Esophagus (tissue), 2 donors: ENCODE measurements at regions not wholly inside any gene's neighbourhood (a gene's known extent, or its start where the extent isn't known, plus 50 kb on each side); places are given as distances from the start of the nearest gene placed in this dataset.

Experiments used
- H3K27ac ChIP-seq, 2 donors: one replicate each; pipeline ENCODE4 v1.5.1; 2013; ENCODE audit warnings: low read depth in 2 of 2, mild to moderate bottlenecking in 2 of 2, inconsistent platforms in 1 of 2, low read length in 1 of 2, moderate library complexity in 1 of 2
- H3K27me3 ChIP-seq, 2 donors: one replicate each; pipeline ENCODE4 v1.6.1; 2013; ENCODE audit warnings: low read length in 2 of 2, control low read depth in 1 of 2, mild to moderate bottlenecking in 1 of 2; ENCODE audit not compliant: insufficient read depth in 2 of 2, control insufficient read depth in 1 of 2
- H3K36me3 ChIP-seq, 2 donors: one replicate each; pipeline ENCODE4 v1.6.1; 2013; ENCODE audit warnings: low read length in 1 of 2; ENCODE audit not compliant: control insufficient read depth in 2 of 2, insufficient read depth in 2 of 2
- H3K4me1 ChIP-seq, 2 donors: one replicate each; pipeline ENCODE4 v1.6.1; 2013; ENCODE audit warnings: low read length in 1 of 2; ENCODE audit not compliant: control insufficient read depth in 2 of 2, insufficient read depth in 2 of 2
- H3K4me3 ChIP-seq, 2 donors: one replicate each; pipeline ENCODE4 v1.5.1; 2013; ENCODE audit warnings: low read length in 2 of 2, mild to moderate bottlenecking in 2 of 2, low read depth in 1 of 2, moderate library complexity in 1 of 2
- H3K9me3 ChIP-seq, 2 donors: one replicate each; pipeline ENCODE4 v1.6.1; 2013; ENCODE audit warnings: mild to moderate bottlenecking in 2 of 2, low read depth in 1 of 2, low read length in 1 of 2, moderate library complexity in 1 of 2; ENCODE audit not compliant: control insufficient read depth in 2 of 2, insufficient read depth in 1 of 2
- WGBS, 2 donors: extraction: QIAGEN DNeasy Blood & Tissue Kit; methylation state at CpG; one replicate each; pipeline ENCODE4 v1.1.7; 2013; 5-methylcytosine and 5-hydroxymethylcytosine counted together
- donor health status: healthy with polysubstance abuse.
- donor health status: Bipolar disorder and iron deficiency.

DNA sequence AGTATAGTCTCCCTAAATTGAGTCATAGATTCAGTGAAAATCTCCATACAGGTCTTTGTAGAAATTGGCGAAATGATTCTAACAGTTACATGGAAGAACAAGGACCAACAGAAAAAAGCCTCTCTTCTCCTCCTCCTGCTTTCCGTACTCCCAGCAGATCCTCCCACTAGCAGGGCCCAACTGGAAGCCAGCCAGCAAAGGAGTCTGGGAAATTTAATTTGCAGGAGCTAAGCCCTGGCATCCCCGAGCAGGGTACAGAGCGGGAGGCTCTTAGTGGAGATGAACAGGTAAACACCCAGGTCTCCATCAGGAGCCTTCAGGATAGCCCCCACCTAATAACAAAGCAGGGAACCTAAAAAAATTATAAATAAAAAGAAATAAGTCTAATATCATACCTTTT, 1473.8 kb downstream of the TBC1D22A start:
- Histone ChIP-seq H3K4me3 (no peak overlapping the region), H3K36me3 (no peaks in the 10 kb centered on the region), H3K27me3 (no peaks in the 10 kb centered on the region), H3K9me3 (peaks cover 0 to 3% of the 10 kb centered on the region in 2 donors), H3K27ac (no peak overlapping the region), H3K4me1 (no peaks in the 10 kb centered on the region)
- WGBS, 2 donors: 57 to 60% methylated on average over 4 of the region's 4 CpGs

DNA sequence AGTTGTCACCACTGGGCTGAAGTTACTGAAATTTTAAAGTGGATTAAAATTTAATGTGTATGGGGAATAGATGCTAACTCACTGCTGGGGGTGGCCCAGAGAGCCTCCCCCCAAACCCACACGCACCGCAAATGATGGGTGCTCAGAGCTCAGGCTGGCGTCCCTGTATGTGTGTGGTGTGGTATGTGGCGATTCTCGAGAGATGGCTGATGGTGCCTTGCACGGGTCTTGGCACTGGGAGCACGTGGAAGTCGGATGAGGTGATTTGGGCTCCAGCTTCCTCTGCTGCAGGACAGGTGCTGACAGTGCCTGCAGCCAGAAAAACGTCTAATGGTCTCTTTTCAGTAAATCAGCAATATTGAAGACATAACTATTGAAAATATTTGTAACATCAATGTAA, 1473.3 kb downstream of the TBC1D22A start:
- no peaks in the 10 kb centered on the region for H3K4me1 ChIP-seq
- H3K9me3 ChIP-seq: peaks cover 0 to 3% of the 10 kb centered on the region in 2 donors
- no peak overlapping the region for H3K4me3 ChIP-seq
- WGBS, 2 donors: 83 to 86% methylated on average over 9 of the region's 9 CpGs
- no peak overlapping the region for H3K27ac ChIP-seq
- no peaks in the 10 kb centered on the region for H3K27me3 ChIP-seq
- H3K36me3 ChIP-seq: no peaks in the 10 kb centered on the region

DNA sequence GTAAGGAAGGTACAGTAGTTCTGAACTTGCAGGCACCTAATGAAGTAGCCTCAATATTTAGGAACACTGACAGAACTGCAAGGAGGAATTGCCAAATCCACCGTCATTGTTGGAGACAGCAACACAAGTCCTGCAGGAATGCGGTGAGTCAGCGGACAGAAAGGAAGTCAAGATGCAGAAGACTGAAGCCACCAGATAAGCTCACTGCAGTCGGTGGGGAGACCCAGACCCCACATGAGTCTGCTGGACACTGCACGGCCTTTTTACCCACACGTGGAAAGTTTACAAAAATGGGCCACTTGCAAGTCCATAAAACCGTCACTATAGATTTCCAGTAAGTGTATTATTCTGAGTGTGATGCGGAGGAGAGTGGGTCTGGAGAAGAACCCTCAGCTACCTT, 1471.6 kb downstream of the TBC1D22A start:
- no peaks in the 10 kb centered on the region for H3K36me3 ChIP-seq
- peaks cover 0 to 3% of the 10 kb centered on the region in 2 donors for H3K9me3 ChIP-seq
- no peak overlapping the region for H3K27ac ChIP-seq
- no peaks in the 10 kb centered on the region for H3K27me3 ChIP-seq
- H3K4me3 ChIP-seq: no peak overlapping the region
- no peaks in the 10 kb centered on the region for H3K4me1 ChIP-seq
- 88 to 91% methylated on average over 8 of the region's 8 CpGs for WGBS, 2 donors

DNA sequence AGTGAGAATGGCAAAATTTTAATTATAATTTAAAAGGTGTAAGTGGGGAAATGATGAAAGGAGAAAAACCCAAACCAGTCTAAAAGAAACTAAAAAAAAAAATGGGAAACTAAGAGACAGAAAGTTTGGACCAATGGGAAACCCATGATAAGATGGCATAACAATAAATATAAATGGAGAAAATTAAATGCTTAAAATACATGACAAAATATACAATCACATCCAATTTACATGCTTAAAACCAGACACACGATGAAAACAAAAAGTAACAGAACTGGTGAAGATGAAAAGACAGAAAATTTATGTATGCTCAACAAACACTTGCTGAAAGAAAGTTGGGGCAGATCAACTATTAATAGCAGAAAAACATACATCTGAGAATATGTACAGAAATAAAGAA, 1471.1 kb downstream of the TBC1D22A start:
- Histone ChIP-seq H3K4me1 (no peaks in the 10 kb centered on the region), H3K4me3 (no peak overlapping the region), H3K36me3 (no peaks in the 10 kb centered on the region), H3K27ac (no peak overlapping the region), H3K27me3 (no peaks in the 10 kb centered on the region), H3K9me3 (peaks cover 0 to 5% of the 10 kb centered on the region in 2 donors)
- WGBS, 2 donors: 84 to 93% methylated on average over 1 of the region's 1 CpG

DNA sequence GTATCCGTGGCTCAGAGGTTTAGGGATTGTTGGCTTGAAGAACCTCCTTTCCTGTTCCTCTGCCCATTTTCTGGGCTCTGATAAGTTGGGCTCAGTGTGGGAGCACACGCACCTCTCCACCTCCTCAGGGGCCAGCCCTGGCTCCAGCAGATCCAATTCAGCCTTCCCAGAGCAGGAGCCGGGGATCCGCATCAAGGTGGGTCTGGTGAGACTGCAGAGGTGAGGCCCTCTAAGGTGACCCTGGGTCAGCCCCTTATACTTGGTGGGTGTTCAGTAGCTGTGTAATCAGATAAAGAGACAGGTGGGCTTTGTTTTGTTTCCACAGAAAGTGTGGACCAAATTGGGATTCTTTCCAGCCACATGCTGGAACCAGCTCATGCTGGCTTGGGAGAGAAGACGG, 1466.0 kb downstream of the TBC1D22A start:
- Histone ChIP-seq H3K4me3 (no peak overlapping the region), H3K27me3 (no peaks in the 10 kb centered on the region), H3K9me3 (peaks cover 5 to 9% of the 10 kb centered on the region in 2 donors), H3K4me1 (no peaks in the 10 kb centered on the region), H3K36me3 (no peaks in the 10 kb centered on the region), H3K27ac (no peak overlapping the region)
- 90 to 92% methylated on average over 5 of the region's 5 CpGs for WGBS, 2 donors

DNA sequence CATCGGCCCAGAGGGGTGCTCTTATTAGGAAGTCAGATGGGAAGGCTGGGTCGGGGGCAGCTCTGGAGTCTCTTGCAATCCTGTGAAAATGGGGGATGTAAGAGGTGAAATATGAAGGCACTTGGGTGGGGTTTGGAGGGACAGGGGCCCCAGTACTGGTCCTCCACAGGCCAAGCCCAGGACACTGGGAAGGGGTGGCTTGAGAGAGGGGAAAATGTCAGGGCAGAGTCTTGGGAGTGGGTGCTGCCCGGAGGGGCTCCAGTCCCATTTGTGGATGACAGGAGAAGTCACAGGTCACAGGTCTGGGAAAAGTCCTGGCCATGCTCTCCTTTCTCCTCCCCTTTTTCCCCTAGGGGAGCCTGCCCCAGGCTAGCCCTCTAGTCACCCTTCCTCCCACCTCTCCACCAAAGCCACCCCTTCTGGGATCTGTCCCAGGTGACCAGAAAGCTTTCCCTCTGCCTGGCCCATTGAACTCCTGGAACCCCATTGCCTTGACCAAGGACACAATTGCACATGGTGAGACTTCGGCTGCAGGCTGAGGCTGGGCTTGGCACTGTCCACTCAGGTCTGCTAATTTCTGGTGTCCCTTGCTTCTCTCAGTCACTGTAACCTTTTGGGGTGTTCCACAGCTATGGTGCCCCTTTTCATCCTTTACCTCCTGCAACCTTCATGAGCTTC, 1465.0 kb downstream of the TBC1D22A start:
- H3K36me3 ChIP-seq: no peaks in the 10 kb centered on the region
- H3K9me3 ChIP-seq: peaks cover 5 to 12% of the 10 kb centered on the region in 2 donors
- no peaks in the 10 kb centered on the region for H3K27me3 ChIP-seq
- H3K27ac ChIP-seq: no peak overlapping the region
- 86 to 92% methylated on average over 3 to 4 of the region's 4 CpGs for WGBS, 2 donors
- no peak overlapping the region for H3K4me3 ChIP-seq
- H3K4me1 ChIP-seq: no peaks in the 10 kb centered on the region

DNA sequence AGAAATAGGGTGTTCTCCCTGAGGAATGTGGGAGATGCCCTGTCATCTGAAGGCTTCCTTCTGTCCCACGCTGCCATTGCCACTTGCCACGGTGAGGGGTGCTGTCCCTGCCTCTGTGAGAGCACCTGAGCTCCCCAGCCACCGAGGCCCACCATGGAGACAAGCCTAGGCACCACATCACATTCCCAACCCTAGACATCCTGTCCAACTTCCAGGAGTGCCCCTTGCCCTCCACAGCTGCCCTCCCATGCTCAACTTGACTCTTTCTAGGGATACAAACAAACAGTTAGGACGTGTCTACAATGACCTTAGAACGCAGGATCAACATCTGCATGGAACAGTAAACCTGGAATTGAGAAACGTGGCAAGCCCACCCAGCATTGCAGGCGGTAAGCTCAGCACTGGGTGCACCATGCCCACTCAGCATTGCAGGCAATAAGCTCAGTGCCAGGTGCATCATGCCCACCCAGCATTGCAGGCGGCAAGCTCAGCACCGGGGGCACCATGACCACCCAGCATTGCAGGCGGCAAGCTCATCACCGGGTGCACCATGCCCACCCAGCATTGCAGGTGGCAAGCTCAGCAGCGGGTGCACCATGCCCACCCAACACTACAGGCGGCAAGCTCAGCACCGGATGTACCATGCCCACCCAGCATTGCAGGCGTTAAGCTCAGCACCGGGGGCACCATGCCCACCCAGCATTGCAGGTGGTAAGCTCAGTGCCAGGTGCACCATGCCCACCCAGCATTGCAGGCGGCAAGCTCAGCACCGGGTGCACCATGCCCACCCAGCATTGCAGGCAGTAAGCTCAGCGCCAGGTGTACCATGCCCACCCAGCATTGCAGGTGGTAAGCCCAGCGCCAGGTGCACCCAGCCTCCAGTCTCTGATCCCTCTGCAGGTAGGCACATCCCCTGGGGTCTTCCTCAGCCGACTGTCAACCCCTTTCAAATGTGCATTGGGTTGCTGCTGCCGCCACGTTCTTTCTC, 1463.9 kb downstream of the TBC1D22A start:
- Histone ChIP-seq H3K4me1 (no peaks in the 10 kb centered on the region), H3K4me3 (no peak overlapping the region), H3K36me3 (no peaks in the 10 kb centered on the region), H3K27me3 (no peaks in the 10 kb centered on the region), H3K27ac (no peak overlapping the region), H3K9me3 (peaks cover 5 to 13% of the 10 kb centered on the region in 2 donors)
- 82% methylated on average over 23 of the region's 23 CpGs for WGBS, 2 donors

DNA sequence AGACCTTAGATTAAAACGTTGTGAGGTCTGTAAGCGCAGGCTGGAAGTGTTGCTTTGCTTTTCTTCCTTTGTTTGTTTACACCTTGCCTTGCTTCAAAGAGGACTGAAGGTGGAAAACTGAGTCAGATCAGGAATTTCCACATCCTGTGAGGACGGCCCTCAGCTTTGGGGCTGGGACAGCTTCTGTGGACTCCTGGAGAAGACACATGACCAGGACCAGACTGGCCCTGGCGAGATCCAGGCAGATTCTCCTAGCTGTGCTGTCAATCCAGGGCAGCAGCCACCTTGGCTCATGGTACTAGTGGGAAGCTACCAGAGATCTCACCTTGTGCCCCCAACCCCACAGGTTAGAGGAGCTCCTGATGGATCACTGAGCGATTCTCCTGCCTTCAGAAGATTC, 1461.9 kb downstream of the TBC1D22A start:
- Histone ChIP-seq H3K36me3 (no peaks in the 10 kb centered on the region), H3K27ac (no peak overlapping the region), H3K4me3 (no peak overlapping the region), H3K27me3 (no peaks in the 10 kb centered on the region), H3K4me1 (no peaks in the 10 kb centered on the region), H3K9me3 (peaks cover 5 to 13% of the 10 kb centered on the region in 2 donors)
- WGBS, 2 donors: 53 to 61% methylated on average over 5 of the region's 5 CpGs

DNA sequence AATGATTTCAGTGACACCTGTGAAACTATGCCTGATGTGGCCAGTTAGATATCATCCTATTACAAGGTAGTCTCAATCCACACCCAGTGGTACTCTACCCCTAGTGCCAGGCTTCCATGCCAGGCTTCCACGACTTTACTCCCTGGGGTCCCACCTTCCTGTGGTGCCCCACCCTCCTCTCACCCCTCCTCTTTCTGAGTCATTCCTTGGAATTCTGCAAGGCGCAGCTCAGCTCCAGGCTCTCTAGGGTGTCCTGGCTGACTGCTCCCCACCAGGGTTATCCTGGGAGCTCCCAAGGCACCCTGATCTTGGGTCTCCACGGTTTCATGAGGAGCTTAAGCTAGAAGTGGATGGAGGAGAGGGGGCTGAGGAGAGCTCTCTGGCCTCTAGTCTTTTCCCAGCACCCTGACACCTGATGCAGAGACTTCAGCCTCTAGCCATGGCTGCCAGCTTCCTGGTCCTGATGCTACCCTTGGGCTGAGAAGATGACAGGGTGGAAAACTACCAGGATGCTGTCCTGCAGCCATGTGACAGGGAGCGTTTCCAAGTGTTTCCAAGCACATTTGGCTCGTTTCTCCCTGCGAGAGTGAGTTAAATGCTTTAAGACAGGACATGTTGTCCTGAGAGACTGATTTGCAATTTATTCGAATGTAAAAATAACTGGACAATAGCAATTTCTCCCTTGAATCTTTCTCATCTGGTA, 1461.2 kb downstream of the TBC1D22A start:
- H3K4me1 ChIP-seq: no peaks in the 10 kb centered on the region
- 51 to 52% methylated on average over 7 of the region's 7 CpGs for WGBS, 2 donors
- no peak overlapping the region for H3K4me3 ChIP-seq
- H3K27ac ChIP-seq: no peak overlapping the region
- H3K36me3 ChIP-seq: no peaks in the 10 kb centered on the region
- H3K9me3 ChIP-seq: peaks cover 5 to 10% of the 10 kb centered on the region in 2 donors
- no peaks in the 10 kb centered on the region for H3K27me3 ChIP-seq
